ENCODE measurements at regions not wholly inside any gene's neighbourhood (a gene's known extent, or its start where the extent isn't known, plus 50 kb on each side); places are given as distances from the start of the nearest gene placed in this dataset.
"Not testable (repeated sequence)": the region's sequence is repeated elsewhere in the genome, so short reads cannot be mapped to it uniquely, and the experiment has no call there.

GRCh38 chr19:28433166-28433565 is 779.8 kb downstream of the UQCRFS1 start:
- DNase-seq (ENCODE audit: low spot score) = not testable (repeated sequence)

GRCh38 chr19:28430214-28430613 is 782.7 kb downstream of the UQCRFS1 start:
- no peak for DNase-seq (ENCODE audit: low spot score)

GRCh38 chr19:28429356-28429755 is 783.6 kb downstream of the UQCRFS1 start:
- no peak for DNase-seq (ENCODE audit: low spot score)

- DNase-seq (ENCODE audit: low spot score) = no peak
Observed at GRCh38 chr19:28428663-28429348, 784.1 kb downstream of the UQCRFS1 start.

- peak; percentile 21 for DNase-seq (ENCODE audit: low spot score)
Observed at GRCh38 chr19:28427376-28428083, 785.4 kb downstream of the UQCRFS1 start.

- peak; percentile 85 for DNase-seq (ENCODE audit: low spot score)
Observed at GRCh38 chr19:28426730-28427225, 786.2 kb downstream of the UQCRFS1 start.

GRCh38 chr19:28426110-28426729 is 786.7 kb downstream of the UQCRFS1 start:
- peak; percentile 5 for DNase-seq (ENCODE audit: low spot score)

GRCh38 chr19:28425046-28425931 is 787.7 kb downstream of the UQCRFS1 start:
- peak; percentile 58 for DNase-seq (ENCODE audit: low spot score)

- no peak for DNase-seq (ENCODE audit: low spot score)
Observed at GRCh38 chr19:28424662-28425045, 788.3 kb downstream of the UQCRFS1 start.

GRCh38 chr19:28424077-28424476 is 788.9 kb downstream of the UQCRFS1 start:
- DNase-seq (ENCODE audit: low spot score) = no peak

- no peak for DNase-seq (ENCODE audit: low spot score)
Observed at GRCh38 chr19:28422791-28423650, 789.9 kb downstream of the UQCRFS1 start.

GRCh38 chr19:28422046-28422445 is 790.9 kb downstream of the UQCRFS1 start:
- no peak for DNase-seq (ENCODE audit: low spot score)

GRCh38 chr19:28420811-28421550 is 792.0 kb downstream of the UQCRFS1 start:
- DNase-seq (ENCODE audit: low spot score) = peak; percentile 7

GRCh38 chr19:28419312-28419711 is 793.6 kb downstream of the UQCRFS1 start:
- no peak for DNase-seq (ENCODE audit: low spot score)

- DNase-seq (ENCODE audit: low spot score) = no peak
Observed at GRCh38 chr19:28417361-28417760, 795.6 kb downstream of the UQCRFS1 start.

- no peak for DNase-seq (ENCODE audit: low spot score)
Observed at GRCh38 chr19:28416245-28416644, 796.7 kb downstream of the UQCRFS1 start.

- no peak for DNase-seq (ENCODE audit: low spot score)
Observed at GRCh38 chr19:28414748-28415147, 798.2 kb downstream of the UQCRFS1 start.

GRCh38 chr19:28409859-28410258 is 803.1 kb downstream of the UQCRFS1 start:
- DNase-seq (ENCODE audit: low spot score) = no peak

GRCh38 chr19:28406966-28407365 is 806.0 kb downstream of the UQCRFS1 start:
- no peak for DNase-seq (ENCODE audit: low spot score)

GRCh38 chr19:28405346-28405742 is 807.6 kb downstream of the UQCRFS1 start:
- no peak for DNase-seq (ENCODE audit: low spot score)

All from kidney tubule cell (primary cell).